Tibial nerve (tissue), 4 donors: ENCODE measurements at regions not wholly inside any gene's neighbourhood (a gene's known extent, or its start where the extent isn't known, plus 50 kb on each side); places are given as distances from the start of the nearest gene placed in this dataset.
"Not testable (repeated sequence)": the region's sequence is repeated elsewhere in the genome, so short reads cannot be mapped to it uniquely, and the experiment has no call there.

ENCODE experiments used
- DNase-seq, 2 donors: peaks; one replicate each; pipeline ENCODE4 v3.0.0-alpha.2; 2019; ENCODE audit warnings: low spot score in 2 of 2
- H3K27ac ChIP-seq, 4 donors: fragments of 200-600 bp; sonication (generic) in 3 of 4; one replicate each; pipeline ENCODE4 v1.5.1; 2017 to 2019; ENCODE audit warnings: mild to moderate bottlenecking in 1 of 4
- H3K27me3 ChIP-seq, 2 donors: fragments of 200-600 bp; sonication (generic) in 1 of 2; one replicate each; pipeline versions ENCODE4 v1.5.1 to v1.6.0; 2017 to 2019
- H3K36me3 ChIP-seq, 3 donors: fragments of 200-600 bp; sonication (generic); one replicate each; pipeline ENCODE4 v1.5.1; 2018 to 2019
- H3K4me1 ChIP-seq, 4 donors: fragments of 200-600 bp; sonication (generic) in 3 of 4; one replicate each; pipeline ENCODE4 v1.5.1; 2017 to 2019
- H3K4me3 ChIP-seq, 4 donors: fragments of 200-600 bp; sonication (generic) in 3 of 4; one replicate each; pipeline ENCODE4 v1.5.1; 2017 to 2019; ENCODE audit warnings: mild to moderate bottlenecking in 1 of 4, moderate library complexity in 1 of 4
- H3K9me3 ChIP-seq, 4 donors: fragments of 200-600 bp; sonication (generic) in 3 of 4; one replicate each; pipeline ENCODE4 v1.5.1; 2017 to 2019
- EP300 ChIP-seq, 2 donors: sonication (generic); formaldehyde crosslinking; IDR thresholded peaks; one replicate each; pipeline ENCODE4 v1.6.1; 2017; ENCODE audit warnings: antibody characterized with exemption in 2 of 2, mild to moderate bottlenecking in 1 of 2
- POLR2A ChIP-seq, 2 donors: fragments of 450-650 bp; IDR thresholded peaks; one replicate each; pipeline ENCODE4 v1.6.1; 2017; ENCODE audit warnings: antibody characterized with exemption in 2 of 2, mild to moderate bottlenecking in 2 of 2, moderate library complexity in 2 of 2
- WGBS, 2 donors: methylation state at CpG; one replicate each; pipeline ENCODE4 v1.1.5; 2018; 5-methylcytosine and 5-hydroxymethylcytosine counted together
- TF ChIP-seq, protein P1 (sequence below), 5 experiments: fragments of 200-600 bp in 3 of 5; fragments of 450-650 bp in 2 of 5; sonication (generic) in 3 of 5; IDR thresholded peaks; one replicate each; pipeline ENCODE4 v1.5.1; 2016 to 2019; ENCODE audit warnings: antibody characterized with exemption in 5 of 5, mild to moderate bottlenecking in 3 of 5, moderate library complexity in 2 of 5

DNA sequence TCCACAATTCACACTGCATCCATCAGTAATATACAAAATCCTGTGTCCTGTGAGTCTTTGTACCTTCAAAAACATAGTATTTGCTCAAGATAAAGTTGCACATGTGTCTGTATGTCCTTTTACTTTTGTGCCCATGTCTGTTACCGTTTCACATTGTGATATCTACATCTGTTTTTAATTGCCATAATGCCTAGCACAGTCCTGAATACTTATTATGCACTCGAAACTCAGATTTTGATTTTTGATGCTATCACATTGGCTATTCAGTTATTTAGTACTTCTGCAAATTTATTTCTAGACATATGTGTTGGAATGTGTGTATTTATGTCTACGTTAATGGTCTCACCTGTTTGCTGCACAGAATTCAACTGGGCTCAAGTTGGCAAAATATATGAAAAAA lies 452.8 kb upstream of the ZEB2 start:
- Histone ChIP-seq H3K27me3 (no peaks in the 10 kb centered on the region), H3K27ac (no peak overlapping the region), H3K9me3 (peaks cover 0 to 21% (median 3%) of the 10 kb centered on the region in 4 donors), H3K4me1 (no peaks in the 10 kb centered on the region), H3K4me3 (no peak overlapping the region), H3K36me3 (no peaks in the 10 kb centered on the region)
- DNase-seq = no peak
- no peak for TF ChIP-seq POLR2A (IDR thresholded peaks at IDR 0.05)
- TF ChIP-seq EP300 (IDR thresholded peaks at IDR 0.05) = no peak
- TF ChIP-seq, protein P1, sequence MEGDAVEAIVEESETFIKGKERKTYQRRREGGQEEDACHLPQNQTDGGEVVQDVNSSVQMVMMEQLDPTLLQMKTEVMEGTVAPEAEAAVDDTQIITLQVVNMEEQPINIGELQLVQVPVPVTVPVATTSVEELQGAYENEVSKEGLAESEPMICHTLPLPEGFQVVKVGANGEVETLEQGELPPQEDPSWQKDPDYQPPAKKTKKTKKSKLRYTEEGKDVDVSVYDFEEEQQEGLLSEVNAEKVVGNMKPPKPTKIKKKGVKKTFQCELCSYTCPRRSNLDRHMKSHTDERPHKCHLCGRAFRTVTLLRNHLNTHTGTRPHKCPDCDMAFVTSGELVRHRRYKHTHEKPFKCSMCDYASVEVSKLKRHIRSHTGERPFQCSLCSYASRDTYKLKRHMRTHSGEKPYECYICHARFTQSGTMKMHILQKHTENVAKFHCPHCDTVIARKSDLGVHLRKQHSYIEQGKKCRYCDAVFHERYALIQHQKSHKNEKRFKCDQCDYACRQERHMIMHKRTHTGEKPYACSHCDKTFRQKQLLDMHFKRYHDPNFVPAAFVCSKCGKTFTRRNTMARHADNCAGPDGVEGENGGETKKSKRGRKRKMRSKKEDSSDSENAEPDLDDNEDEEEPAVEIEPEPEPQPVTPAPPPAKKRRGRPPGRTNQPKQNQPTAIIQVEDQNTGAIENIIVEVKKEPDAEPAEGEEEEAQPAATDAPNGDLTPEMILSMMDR (IDR thresholded peaks at IDR 0.05) = no peak
- 81 to 82% methylated on average over 3 of the region's 3 CpGs for WGBS, 2 donors

GRCh38 chr2:144971786-144972335 lies 451.9 kb upstream of the ZEB2 start:
- DNase-seq = no peak
- H3K27me3 ChIP-seq = no peaks in the 10 kb centered on the region
- no peaks in the 10 kb centered on the region for H3K4me1 ChIP-seq
- no peak overlapping the region for H3K27ac ChIP-seq
- no peak overlapping the region for H3K4me3 ChIP-seq
- peaks cover 0 to 21% (median 3%) of the 10 kb centered on the region in 4 donors for H3K9me3 ChIP-seq
- TF ChIP-seq, protein P1 (IDR thresholded peaks at IDR 0.05) = no peak
- TF ChIP-seq EP300 (IDR thresholded peaks at IDR 0.05) (no peak), POLR2A (IDR thresholded peaks at IDR 0.05) (no peak)
- H3K36me3 ChIP-seq = no peaks in the 10 kb centered on the region
- WGBS, 2 donors = 79 to 85% methylated on average over 6 of the region's 6 CpGs

GRCh38 chr2:144970410-144970809 lies 450.5 kb upstream of the ZEB2 start:
- H3K36me3 ChIP-seq, H3K27me3 ChIP-seq, H3K27ac ChIP-seq, H3K4me3 ChIP-seq, DNase-seq, H3K4me1 ChIP-seq: not testable (repeated sequence)
- H3K9me3 ChIP-seq = peaks cover 0 to 25% (median 3%) of the 10 kb centered on the region in 4 donors
- 90 to 94% methylated on average over 1 of the region's 1 CpG for WGBS, 2 donors

DNA sequence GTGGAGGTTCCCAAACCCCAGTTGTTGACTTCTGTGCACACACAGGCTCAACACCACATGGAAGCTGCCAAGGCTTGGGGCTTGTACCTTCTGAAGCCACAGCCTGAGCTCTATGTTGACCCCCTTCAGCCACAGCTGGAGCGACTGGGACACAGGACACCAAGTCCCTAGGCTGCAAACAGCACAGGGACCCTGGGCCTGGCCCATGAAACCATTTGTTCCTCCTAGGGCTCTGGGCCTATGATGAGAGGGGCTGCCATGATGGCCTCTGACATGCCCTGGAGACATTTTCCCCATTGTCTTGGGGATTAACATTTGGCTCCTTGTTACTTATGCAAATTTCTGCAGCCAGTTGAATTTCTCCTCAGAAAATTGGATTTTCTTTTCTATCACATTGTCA lies 449.6 kb upstream of the ZEB2 start:
- H3K27me3 ChIP-seq, H3K4me1 ChIP-seq, DNase-seq, H3K4me3 ChIP-seq, H3K27ac ChIP-seq, H3K36me3 ChIP-seq: not testable (repeated sequence)
- 88 to 100% methylated on average over 1 of the region's 1 CpG for WGBS, 2 donors
- H3K9me3 ChIP-seq = peaks cover 0 to 32% (median 3%) of the 10 kb centered on the region in 4 donors

GRCh38 chr2:144967961-144968360 lies 448.0 kb upstream of the ZEB2 start:
- no peak overlapping the region for H3K4me3 ChIP-seq
- no peaks in the 10 kb centered on the region for H3K27me3 ChIP-seq
- H3K9me3 ChIP-seq = peaks cover 0 to 36% (median 3%) of the 10 kb centered on the region in 4 donors
- no peak overlapping the region for H3K27ac ChIP-seq
- TF ChIP-seq POLR2A (IDR thresholded peaks at IDR 0.05) (no peak), EP300 (IDR thresholded peaks at IDR 0.05) (no peak)
- TF ChIP-seq, protein P1 (IDR thresholded peaks at IDR 0.05) = no peak
- WGBS, 2 donors = 76 to 82% methylated on average over 2 of the region's 2 CpGs
- H3K4me1 ChIP-seq = no peaks in the 10 kb centered on the region
- DNase-seq = no peak
- H3K36me3 ChIP-seq = no peaks in the 10 kb centered on the region

DNA sequence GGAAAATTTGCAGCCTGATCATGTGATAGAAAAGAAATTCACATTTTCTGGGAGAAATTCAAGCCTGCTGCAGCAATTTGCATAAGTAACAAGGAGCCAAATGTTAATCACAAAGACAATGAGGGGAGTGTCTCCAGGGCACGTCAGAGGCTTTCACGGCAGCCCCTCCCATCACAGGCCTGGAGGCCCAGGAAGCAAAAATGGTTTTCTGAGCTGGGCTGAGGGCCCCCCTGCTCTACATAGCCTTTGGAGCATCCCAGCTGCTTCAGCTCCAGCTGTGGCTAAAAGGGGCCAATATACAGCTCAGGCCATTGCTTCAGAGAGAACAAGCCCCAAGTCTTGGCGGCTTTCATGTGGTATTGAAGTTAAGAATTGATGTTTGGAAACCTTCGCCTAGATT lies 445.3 kb upstream of the ZEB2 start:
- DNase-seq = no peak
- H3K36me3 ChIP-seq = no peaks in the 10 kb centered on the region
- H3K27ac ChIP-seq = no peak overlapping the region
- no peaks in the 10 kb centered on the region for H3K27me3 ChIP-seq
- no peaks in the 10 kb centered on the region for H3K4me1 ChIP-seq
- WGBS, 2 donors = 77 to 78% methylated on average over 4 of the region's 4 CpGs
- H3K4me3 ChIP-seq = no peak overlapping the region
- TF ChIP-seq, protein P1 (IDR thresholded peaks at IDR 0.05) = no peak
- TF ChIP-seq EP300 (IDR thresholded peaks at IDR 0.05) (no peak), POLR2A (IDR thresholded peaks at IDR 0.05) (no peak)
- peaks cover 0 to 31% (median 3%) of the 10 kb centered on the region in 4 donors for H3K9me3 ChIP-seq
